Hematopoietic multipotent progenitor cell treated with erythropoietin and hydrocortisone succinate and interleukin-3 and kit ligand, for 4 days (in vitro differentiated cells): ENCODE measurements at regions not wholly inside any gene's neighbourhood (a gene's known extent, or its start where the extent isn't known, plus 50 kb on each side); places are given as distances from the start of the nearest gene placed in this dataset.
"Not testable (repeated sequence)": the region's sequence is repeated elsewhere in the genome, so short reads cannot be mapped to it uniquely, and the experiment has no call there.

Source experiments
- DNase-seq: peaks from one replicate; pipeline ENCODE4 v3.0.0-alpha.2; 2015

- DNase-seq: peak; percentile 5
Observed at GRCh38 chr1:121582898-121583297, 398.1 kb downstream of the SRGAP2C start.

- DNase-seq: peak; percentile 3
Observed at GRCh38 chr1:121586369-121587229, 401.8 kb downstream of the SRGAP2C start.

- no peak for DNase-seq
Observed at GRCh38 chr1:121587230-121587569, 402.4 kb downstream of the SRGAP2C start.

GRCh38 chr1:121587777-121588176 is 403.0 kb downstream of the SRGAP2C start:
- DNase-seq: no peak

- no peak for DNase-seq
Observed at GRCh38 chr1:121594096-121594495, 409.3 kb downstream of the SRGAP2C start.

GRCh38 chr1:121595089-121595488 is 410.3 kb downstream of the SRGAP2C start:
- DNase-seq: peak; percentile 77

GRCh38 chr1:121604843-121605444 is 420.2 kb downstream of the SRGAP2C start:
- DNase-seq: not testable (repeated sequence)

GRCh38 chr1:121607499-121607898 is 422.7 kb downstream of the SRGAP2C start:
- not testable (repeated sequence) for DNase-seq
